ENCODE measurements at regions not wholly inside any gene's neighbourhood (a gene's known extent, or its start where the extent isn't known, plus 50 kb on each side); places are given as distances from the start of the nearest gene placed in this dataset.

DNA sequence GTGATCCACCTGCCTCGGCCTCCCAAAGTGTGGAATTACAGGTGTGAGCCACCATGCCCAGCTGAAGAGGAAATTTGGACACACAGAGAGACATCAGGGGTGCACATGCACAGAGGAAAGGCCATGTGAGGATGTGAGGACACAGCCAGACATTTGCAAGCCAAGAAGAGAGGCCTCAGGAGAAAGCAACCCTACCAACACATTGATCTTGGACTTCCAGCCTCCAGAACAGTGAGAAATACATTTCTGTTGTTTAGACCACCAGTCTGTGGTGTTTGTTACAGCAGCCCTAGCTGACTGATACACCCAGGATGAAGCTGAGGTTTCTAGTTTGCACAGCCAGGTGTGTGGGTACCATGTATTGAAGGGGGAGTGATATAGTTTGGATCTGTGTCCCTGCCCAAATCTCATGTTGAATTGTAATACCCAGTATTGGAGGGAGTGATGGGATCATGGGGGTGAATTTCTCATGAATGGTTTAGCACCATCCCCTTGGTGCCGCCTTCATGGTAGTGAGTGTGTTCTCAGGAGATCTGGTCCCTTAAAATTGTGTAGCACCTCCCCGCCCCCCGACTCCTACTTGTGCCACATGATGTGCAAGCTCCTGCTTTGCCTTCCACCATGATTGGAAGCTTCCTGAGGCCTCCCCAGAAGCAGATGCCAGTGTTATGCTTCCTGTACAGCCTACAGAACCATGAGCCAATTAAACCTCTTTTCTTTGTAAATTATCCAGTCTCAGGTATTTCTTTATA, 64.7 kb upstream of the DUSP5 start:
- H3K4me3 ChIP-seq (ENCODE audit: low read depth, poor library complexity, severe bottlenecking) = no peak overlapping the region
- WGBS, 2 donors = 99 to 100% methylated on average over 4 of the region's 4 CpGs
- TF ChIP-seq, protein P1, sequence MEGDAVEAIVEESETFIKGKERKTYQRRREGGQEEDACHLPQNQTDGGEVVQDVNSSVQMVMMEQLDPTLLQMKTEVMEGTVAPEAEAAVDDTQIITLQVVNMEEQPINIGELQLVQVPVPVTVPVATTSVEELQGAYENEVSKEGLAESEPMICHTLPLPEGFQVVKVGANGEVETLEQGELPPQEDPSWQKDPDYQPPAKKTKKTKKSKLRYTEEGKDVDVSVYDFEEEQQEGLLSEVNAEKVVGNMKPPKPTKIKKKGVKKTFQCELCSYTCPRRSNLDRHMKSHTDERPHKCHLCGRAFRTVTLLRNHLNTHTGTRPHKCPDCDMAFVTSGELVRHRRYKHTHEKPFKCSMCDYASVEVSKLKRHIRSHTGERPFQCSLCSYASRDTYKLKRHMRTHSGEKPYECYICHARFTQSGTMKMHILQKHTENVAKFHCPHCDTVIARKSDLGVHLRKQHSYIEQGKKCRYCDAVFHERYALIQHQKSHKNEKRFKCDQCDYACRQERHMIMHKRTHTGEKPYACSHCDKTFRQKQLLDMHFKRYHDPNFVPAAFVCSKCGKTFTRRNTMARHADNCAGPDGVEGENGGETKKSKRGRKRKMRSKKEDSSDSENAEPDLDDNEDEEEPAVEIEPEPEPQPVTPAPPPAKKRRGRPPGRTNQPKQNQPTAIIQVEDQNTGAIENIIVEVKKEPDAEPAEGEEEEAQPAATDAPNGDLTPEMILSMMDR (IDR thresholded peaks at IDR 0.05) = no peak
- no peak for TF ChIP-seq POLR2A (IDR thresholded peaks at IDR 0.05)
- DNase-seq (ENCODE audit: low spot score in 2 of 2) = peak in 1 of 2 donors; percentile 68
- intact Hi-C loops (cut with DNase I; ENCODE audit: low total_unique reads) = no loop called here

DNA sequence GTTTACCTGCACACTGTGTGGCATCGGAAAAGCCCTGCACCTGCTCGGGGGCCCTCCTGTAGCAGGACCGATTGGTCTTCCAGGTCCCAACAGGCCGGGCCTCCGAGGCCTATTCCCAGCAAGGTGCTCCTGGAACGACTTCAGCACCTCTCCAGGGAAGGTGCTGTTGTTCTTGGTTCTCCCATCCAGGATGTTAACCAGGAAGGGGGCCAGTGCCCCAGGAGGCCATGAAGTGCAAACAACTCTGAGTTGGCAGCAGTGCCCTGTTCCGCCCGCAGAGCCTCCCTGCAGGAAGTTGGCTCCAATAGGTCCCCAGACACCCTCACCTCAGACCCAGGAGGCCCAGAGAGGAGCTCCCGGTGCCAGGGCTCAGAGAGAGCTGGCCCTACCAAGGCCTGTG, 64.0 kb upstream of the DUSP5 start:
- WGBS, 2 donors = 79 to 80% methylated on average over 5 to 9 of the region's 9 CpGs
- peak in 1 of 2 donors; percentile 80 for DNase-seq (ENCODE audit: low spot score in 2 of 2)
- H3K4me3 ChIP-seq (ENCODE audit: low read depth, poor library complexity, severe bottlenecking) = no peak overlapping the region
- intact Hi-C loops (cut with DNase I; ENCODE audit: low total_unique reads) = no loop called here
- no peak for TF ChIP-seq POLR2A (IDR thresholded peaks at IDR 0.05)
- TF ChIP-seq, protein P1 (IDR thresholded peaks at IDR 0.05) = no peak

DNA sequence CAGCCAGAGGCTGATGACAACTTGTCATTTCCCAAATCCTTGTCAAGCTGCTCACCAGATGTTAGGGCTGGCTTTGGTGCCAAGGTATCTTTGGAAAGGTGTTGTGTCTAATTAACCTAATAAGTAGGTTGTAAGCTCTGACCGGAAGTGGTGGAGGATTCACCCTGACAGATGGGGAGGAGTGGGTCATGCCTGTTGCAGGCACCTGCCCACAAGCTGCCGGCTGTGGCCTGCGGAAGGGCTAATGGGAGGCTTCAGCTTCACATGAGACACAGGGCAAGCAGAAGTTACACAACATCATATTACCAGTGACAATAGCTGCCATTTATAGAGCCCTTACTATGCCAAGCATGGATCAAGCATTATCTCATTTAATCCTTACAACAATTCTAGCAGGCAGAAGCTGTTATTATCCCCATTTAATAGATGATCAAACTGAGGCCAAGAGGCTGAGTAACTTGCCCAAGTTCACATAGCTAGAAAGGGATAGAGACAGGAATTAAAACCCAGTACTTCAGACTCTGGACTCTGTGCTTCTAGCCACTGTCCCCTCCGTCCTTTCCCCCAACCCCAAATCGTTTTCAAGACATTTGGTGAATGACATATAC, 63.1 kb upstream of the DUSP5 start:
- TF ChIP-seq POLR2A (IDR thresholded peaks at IDR 0.05) = no peak
- TF ChIP-seq, protein P1 (IDR thresholded peaks at IDR 0.05) = no peak

DNA sequence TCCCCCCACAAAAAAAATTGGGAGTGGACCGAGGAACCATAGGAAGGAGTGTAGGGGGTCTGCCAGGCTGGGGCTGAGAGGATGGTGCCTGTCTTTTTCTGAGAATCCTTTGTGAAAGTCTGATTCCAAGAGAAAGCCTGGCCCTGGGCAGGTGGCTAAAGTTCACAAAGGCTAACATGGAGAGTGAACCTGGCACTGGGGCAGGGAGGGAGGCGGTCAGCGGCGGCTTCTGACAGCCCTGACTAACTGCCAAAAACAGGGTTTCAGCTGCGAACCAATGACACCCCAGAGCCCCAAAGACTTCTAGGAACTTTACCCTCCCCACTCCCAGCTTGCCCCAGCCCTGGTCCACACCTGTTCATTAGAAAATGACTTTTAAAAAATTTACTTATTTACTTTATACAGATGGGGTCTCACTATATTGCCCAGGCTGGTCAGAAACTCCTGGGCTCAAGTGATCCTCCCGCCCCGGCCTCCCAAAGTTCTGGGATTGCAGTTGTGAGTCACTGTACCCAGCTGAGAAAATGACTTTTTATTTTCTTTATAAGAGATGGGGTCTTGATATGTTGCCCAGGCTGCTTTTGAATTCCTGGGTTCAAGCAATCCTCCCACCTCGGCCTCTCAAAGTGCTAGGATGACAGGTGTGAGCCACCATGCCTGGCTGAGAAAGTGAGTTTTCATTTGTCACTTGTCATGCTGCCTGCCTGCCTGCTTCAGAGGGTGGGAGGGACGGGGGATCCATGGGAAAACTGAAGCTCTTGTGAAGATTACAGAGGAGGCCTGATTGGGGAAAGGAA, 61.0 kb upstream of the DUSP5 start:
- TF ChIP-seq POLR2A (IDR thresholded peaks at IDR 0.05) = no peak
- TF ChIP-seq, protein P1 (IDR thresholded peaks at IDR 0.05) = no peak
- H3K4me3 ChIP-seq (ENCODE audit: low read depth, poor library complexity, severe bottlenecking) = no peak overlapping the region
- WGBS, 2 donors = 89 to 92% methylated on average over 9 of the region's 9 CpGs
- DNase-seq (ENCODE audit: low spot score in 2 of 2) = peak in 1 of 2 donors; percentile 71
- intact Hi-C loops (cut with DNase I; ENCODE audit: low total_unique reads) = no loop called here

More for the DNA sequence above, 63.1 kb upstream of the DUSP5 start:
- DNase-seq (ENCODE audit: low spot score in 2 of 2) = peak in 1 of 2 donors; percentile 67
- 71 to 80% methylated on average over 5 of the region's 5 CpGs for WGBS, 2 donors
- H3K4me3 ChIP-seq (ENCODE audit: low read depth, poor library complexity, severe bottlenecking) = no peak overlapping the region
- intact Hi-C loops (cut with DNase I; ENCODE audit: low total_unique reads) = no loop called here

DNA sequence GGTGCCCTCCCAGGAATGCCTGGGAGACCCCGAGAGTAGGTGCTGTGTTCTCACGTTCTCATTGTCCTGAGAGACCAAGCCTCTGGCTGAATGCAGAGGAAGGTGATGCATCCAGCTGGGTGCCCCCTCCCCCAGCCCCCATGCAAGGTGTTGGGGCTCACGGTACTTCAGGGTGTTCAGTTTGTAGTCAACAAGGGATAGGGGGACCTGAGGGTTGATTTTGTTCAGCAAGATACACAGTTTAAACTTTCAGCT, 60.4 kb upstream of the DUSP5 start:
- intact Hi-C loops (cut with DNase I; ENCODE audit: low total_unique reads) = no loop called here
- WGBS, 2 donors = 78 to 81% methylated on average over 3 of the region's 3 CpGs
- no peak for DNase-seq (ENCODE audit: low spot score in 2 of 2)
- H3K4me3 ChIP-seq (ENCODE audit: low read depth, poor library complexity, severe bottlenecking) = no peak overlapping the region
- TF ChIP-seq POLR2A (IDR thresholded peaks at IDR 0.05) = no peak
- TF ChIP-seq, protein P1 (IDR thresholded peaks at IDR 0.05) = no peak
